Osteocyte (in vitro differentiated cells): ENCODE measurements at regions not wholly inside any gene's neighbourhood (a gene's known extent, or its start where the extent isn't known, plus 50 kb on each side); places are given as distances from the start of the nearest gene placed in this dataset.
A peak's percentile ranks its signal among the peaks of the same experiment; 100 is the strongest.

Source experiments
- DNase-seq: peaks from one replicate; pipeline ENCODE4 v3.0.0; 2021; ENCODE audit warnings: mixed read lengths; ENCODE audit not compliant: unreplicated experiment; ENCODE audit errors: extremely low spot score
- H3K27ac Mint-ChIP-seq: one replicate; pipeline ENCODE4 v1.8.0; 2021; ENCODE audit warnings: mild to moderate bottlenecking, mixed read lengths; ENCODE audit not compliant: unreplicated experiment
- H3K27me3 Mint-ChIP-seq: one replicate; pipeline ENCODE4 v1.8.0; 2021; ENCODE audit warnings: mixed read lengths; ENCODE audit not compliant: unreplicated experiment
- H3K36me3 Mint-ChIP-seq: one replicate; pipeline ENCODE4 v1.8.0; 2021; ENCODE audit warnings: mixed read lengths; ENCODE audit not compliant: unreplicated experiment
- H3K4me1 Mint-ChIP-seq: one replicate; pipeline ENCODE4 v1.8.0; 2021; ENCODE audit warnings: mixed read lengths; ENCODE audit not compliant: unreplicated experiment
- H3K4me3 Mint-ChIP-seq: one replicate; pipeline ENCODE4 v1.8.0; 2021; ENCODE audit warnings: mild to moderate bottlenecking, moderate library complexity, mixed read lengths; ENCODE audit not compliant: unreplicated experiment
- H3K9me3 Mint-ChIP-seq: one replicate; pipeline ENCODE4 v1.8.0; 2021; ENCODE audit warnings: mixed read lengths; ENCODE audit not compliant: unreplicated experiment
- TF ChIP-seq, protein P1 (sequence below): fragments of 200-600 bp; sonication (generic); IDR thresholded peaks from 2 replicates; pipeline ENCODE4 v1.5.0; 2021; ENCODE audit warnings: antibody characterized with exemption, mild to moderate bottlenecking, moderate library complexity

DNA sequence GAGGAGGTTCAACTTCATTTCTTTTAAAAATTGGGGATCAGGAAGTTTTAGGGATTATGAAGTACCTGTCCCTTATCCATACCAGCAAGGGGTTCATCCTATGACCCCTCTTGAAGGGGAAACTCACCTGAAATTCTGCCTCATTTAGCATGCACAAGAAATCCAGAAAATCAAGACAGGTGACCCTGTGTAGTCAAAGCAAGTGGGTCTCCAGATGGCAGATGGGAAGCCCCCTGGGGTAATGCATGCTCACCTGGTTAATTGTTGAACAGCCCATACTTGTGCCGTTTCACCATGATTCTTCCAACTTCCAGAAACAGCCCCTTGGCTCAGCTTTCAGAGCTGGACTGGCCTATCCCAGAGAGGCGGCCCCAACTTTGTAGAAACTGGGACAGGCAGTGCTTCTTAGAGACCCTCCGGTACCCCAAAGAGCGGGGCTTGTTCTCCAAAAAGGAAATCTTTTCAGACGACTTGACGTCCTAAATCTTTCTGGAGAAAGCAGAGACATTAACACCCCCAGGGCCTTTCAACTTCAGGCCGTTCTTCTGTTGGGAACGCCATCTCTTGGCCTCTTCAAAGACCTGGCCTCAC lies 66.3 kb upstream of the ESRRB start:
- no peaks in the 10 kb centered on the region for H3K9me3 Mint-ChIP-seq
- H3K4me3 Mint-ChIP-seq = no peak overlapping the region
- no peaks in the 10 kb centered on the region for H3K36me3 Mint-ChIP-seq
- no peaks in the 10 kb centered on the region for H3K4me1 Mint-ChIP-seq
- DNase-seq = peak; percentile 67
- no peak overlapping the region for H3K27ac Mint-ChIP-seq
- H3K27me3 Mint-ChIP-seq = peaks cover 38% of the 10 kb centered on the region
- TF ChIP-seq, protein P1, sequence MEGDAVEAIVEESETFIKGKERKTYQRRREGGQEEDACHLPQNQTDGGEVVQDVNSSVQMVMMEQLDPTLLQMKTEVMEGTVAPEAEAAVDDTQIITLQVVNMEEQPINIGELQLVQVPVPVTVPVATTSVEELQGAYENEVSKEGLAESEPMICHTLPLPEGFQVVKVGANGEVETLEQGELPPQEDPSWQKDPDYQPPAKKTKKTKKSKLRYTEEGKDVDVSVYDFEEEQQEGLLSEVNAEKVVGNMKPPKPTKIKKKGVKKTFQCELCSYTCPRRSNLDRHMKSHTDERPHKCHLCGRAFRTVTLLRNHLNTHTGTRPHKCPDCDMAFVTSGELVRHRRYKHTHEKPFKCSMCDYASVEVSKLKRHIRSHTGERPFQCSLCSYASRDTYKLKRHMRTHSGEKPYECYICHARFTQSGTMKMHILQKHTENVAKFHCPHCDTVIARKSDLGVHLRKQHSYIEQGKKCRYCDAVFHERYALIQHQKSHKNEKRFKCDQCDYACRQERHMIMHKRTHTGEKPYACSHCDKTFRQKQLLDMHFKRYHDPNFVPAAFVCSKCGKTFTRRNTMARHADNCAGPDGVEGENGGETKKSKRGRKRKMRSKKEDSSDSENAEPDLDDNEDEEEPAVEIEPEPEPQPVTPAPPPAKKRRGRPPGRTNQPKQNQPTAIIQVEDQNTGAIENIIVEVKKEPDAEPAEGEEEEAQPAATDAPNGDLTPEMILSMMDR = no peak

DNA sequence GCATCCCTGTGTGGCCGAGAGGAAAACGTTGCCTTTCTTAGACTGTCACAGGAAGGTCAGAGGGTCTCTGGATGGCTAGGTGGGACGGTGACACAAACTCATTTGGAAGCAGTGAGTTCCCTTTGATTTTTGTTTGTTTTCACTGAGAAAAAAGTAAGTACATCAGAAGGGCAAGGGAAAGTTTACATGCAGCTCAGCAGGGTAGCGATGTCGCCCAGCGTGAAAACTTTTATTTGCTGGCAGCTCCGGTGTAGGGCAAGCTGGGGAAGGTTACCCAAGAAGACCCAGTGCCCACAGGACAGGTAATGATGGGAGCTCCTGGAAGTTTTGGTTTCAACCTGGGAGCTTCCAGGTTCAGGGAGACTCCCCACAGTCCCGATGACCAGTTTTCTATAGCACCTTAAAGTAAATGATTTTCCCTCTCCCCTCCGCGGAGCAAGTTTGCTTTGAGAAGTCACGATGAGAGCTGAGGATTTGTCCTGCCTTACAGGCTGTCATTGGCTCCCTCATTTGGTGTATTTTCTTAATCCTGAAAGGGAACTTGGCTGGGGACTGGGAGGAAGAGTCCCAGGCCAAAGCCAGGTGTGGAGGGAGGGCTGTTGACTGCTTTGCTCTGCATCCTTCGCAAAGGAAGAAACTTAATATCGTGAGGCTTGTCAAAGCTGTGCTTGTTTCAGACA lies 64.7 kb upstream of the ESRRB start:
- H3K4me3 Mint-ChIP-seq = no peak overlapping the region
- H3K27me3 Mint-ChIP-seq = peaks cover 38% of the 10 kb centered on the region
- H3K36me3 Mint-ChIP-seq = no peaks in the 10 kb centered on the region
- TF ChIP-seq, protein P1 = no peak
- no peaks in the 10 kb centered on the region for H3K4me1 Mint-ChIP-seq
- no peak overlapping the region for H3K27ac Mint-ChIP-seq
- no peaks in the 10 kb centered on the region for H3K9me3 Mint-ChIP-seq
- DNase-seq = no peak

DNA sequence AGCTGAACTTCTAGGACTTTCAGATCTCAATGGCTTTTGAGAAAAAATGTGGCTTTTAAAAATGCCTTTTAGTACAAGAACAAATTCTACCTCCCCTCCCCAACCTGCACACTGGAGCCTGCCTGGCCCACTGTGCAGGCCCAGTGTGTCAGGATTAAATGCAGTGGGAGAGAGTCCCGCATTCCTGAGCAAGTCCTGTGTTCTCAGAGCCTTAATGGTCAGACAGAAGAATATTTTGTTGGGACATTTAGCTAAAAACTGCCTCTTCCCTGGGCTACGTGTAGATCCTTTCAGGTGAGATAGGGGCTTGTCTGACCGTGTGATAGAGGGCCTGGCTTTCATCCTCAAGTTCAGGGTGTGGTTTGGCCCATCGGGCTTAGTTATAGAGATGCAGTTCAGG lies 63.1 kb upstream of the ESRRB start:
- peaks cover 35% of the 10 kb centered on the region for H3K27me3 Mint-ChIP-seq
- no peaks in the 10 kb centered on the region for H3K9me3 Mint-ChIP-seq
- H3K27ac Mint-ChIP-seq = no peak overlapping the region
- TF ChIP-seq, protein P1 = no peak
- DNase-seq = no peak
- no peaks in the 10 kb centered on the region for H3K4me1 Mint-ChIP-seq
- no peak overlapping the region for H3K4me3 Mint-ChIP-seq
- H3K36me3 Mint-ChIP-seq = no peaks in the 10 kb centered on the region

DNA sequence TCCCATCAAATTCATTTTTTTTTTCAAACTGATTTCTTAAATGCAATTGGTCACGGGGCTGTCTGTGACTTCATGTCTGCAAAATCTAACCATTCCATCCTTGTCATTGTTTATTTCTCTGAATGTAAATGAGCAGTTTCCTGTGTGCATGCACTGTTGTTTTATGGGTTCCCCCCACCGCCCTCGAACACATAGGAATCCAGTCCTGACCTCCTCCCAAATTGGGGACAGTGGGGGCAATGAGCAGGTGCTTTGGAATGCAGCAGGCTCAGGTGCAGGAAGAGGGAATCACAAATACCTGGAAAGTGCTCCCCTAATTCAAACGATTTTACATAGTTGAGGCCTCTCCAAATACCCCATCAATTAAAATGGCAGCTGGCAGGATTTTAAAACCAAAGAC lies 62.6 kb upstream of the ESRRB start:
- no peak for DNase-seq
- TF ChIP-seq, protein P1 = no peak
- Mint-ChIP-seq H3K9me3 (no peaks in the 10 kb centered on the region), H3K27me3 (peaks cover 35% of the 10 kb centered on the region), H3K4me1 (no peaks in the 10 kb centered on the region), H3K36me3 (no peaks in the 10 kb centered on the region), H3K4me3 (no peak overlapping the region), H3K27ac (no peak overlapping the region)

DNA sequence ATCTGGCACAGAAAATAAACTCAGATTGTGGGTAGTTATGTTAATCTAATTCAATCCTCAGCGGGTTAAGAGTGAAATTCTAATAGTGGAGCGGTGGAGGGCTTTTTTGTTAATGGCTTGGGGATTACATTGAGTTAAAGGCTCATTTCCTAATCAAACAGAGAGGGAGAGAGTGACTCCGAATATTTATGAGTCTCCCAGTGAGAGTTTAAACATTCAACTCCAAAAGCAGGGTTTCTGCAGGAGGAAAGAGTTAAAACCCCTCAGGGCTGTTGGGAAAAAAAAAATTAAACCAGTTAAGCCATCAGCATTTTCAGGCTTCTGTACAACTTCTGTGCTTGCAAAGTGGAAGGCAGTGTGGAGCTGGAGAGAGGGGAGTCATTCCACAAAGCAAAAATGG lies 62.1 kb upstream of the ESRRB start:
- no peak overlapping the region for H3K27ac Mint-ChIP-seq
- H3K27me3 Mint-ChIP-seq = peaks cover 31% of the 10 kb centered on the region
- TF ChIP-seq, protein P1 = no peak
- no peaks in the 10 kb centered on the region for H3K4me1 Mint-ChIP-seq
- no peaks in the 10 kb centered on the region for H3K9me3 Mint-ChIP-seq
- H3K36me3 Mint-ChIP-seq = no peaks in the 10 kb centered on the region
- DNase-seq = no peak
- no peak overlapping the region for H3K4me3 Mint-ChIP-seq
